ENCODE measurements at regions not wholly inside any gene's neighbourhood (a gene's known extent, or its start where the extent isn't known, plus 50 kb on each side); places are given as distances from the start of the nearest gene placed in this dataset.
A peak's percentile ranks its signal among the peaks of the same experiment; 100 is the strongest.
"Not testable (repeated sequence)": the region's sequence is repeated elsewhere in the genome, so short reads cannot be mapped to it uniquely, and the experiment has no call there.

- DNase-seq (ENCODE audit: low read depth) = no peak
- H3K4me3 ChIP-seq (ENCODE audit: low read depth, low read length) = no peak overlapping the region
- peak; percentile 41 for TF ChIP-seq CTCF (IDR thresholded peaks at IDR 0.05; ENCODE audit: control insufficient read depth, extremely low read depth, insufficient read depth)
These were observed 109.0 kb upstream of the AADAT start for GRCh38 chr4:170198747-170199146.

- not testable (repeated sequence) for DNase-seq (ENCODE audit: low read depth); H3K4me3 ChIP-seq (ENCODE audit: low read depth, low read length)
These were observed 105.0 kb upstream of the AADAT start for GRCh38 chr4:170194794-170195193.

GRCh38 chr4:170193496-170193895 lies 103.7 kb upstream of the AADAT start:
- peak; percentile 23 for DNase-seq (ENCODE audit: low read depth)
- H3K4me3 ChIP-seq (ENCODE audit: low read depth, low read length) = no peak overlapping the region
- TF ChIP-seq CTCF (IDR thresholded peaks at IDR 0.05; ENCODE audit: control insufficient read depth, extremely low read depth, insufficient read depth) = no peak

GRCh38 chr4:170190265-170190664 lies 100.5 kb upstream of the AADAT start:
- TF ChIP-seq CTCF (IDR thresholded peaks at IDR 0.05; ENCODE audit: control insufficient read depth, extremely low read depth, insufficient read depth) = no peak
- no peak for DNase-seq (ENCODE audit: low read depth)
- H3K4me3 ChIP-seq (ENCODE audit: low read depth, low read length) = no peak overlapping the region

GRCh38 chr4:170170861-170171260 lies 81.1 kb upstream of the AADAT start:
- DNase-seq (ENCODE audit: low read depth) = no peak

GRCh38 chr4:170169699-170170098 lies 79.9 kb upstream of the AADAT start:
- DNase-seq (ENCODE audit: low read depth) = no peak
- TF ChIP-seq CTCF (IDR thresholded peaks at IDR 0.05; ENCODE audit: control insufficient read depth, extremely low read depth, insufficient read depth) = no peak
- H3K4me3 ChIP-seq (ENCODE audit: low read depth, low read length) = no peak overlapping the region

More at GRCh38 chr4:170170861-170171260, 81.1 kb upstream of the AADAT start:
- TF ChIP-seq CTCF (IDR thresholded peaks at IDR 0.05; ENCODE audit: control insufficient read depth, extremely low read depth, insufficient read depth) = no peak
- H3K4me3 ChIP-seq (ENCODE audit: low read depth, low read length) = no peak overlapping the region

- DNase-seq (ENCODE audit: low read depth) = no peak
- no peak for TF ChIP-seq CTCF (IDR thresholded peaks at IDR 0.05; ENCODE audit: control insufficient read depth, extremely low read depth, insufficient read depth)
- no peak overlapping the region for H3K4me3 ChIP-seq (ENCODE audit: low read depth, low read length)
These were observed 77.9 kb upstream of the AADAT start for GRCh38 chr4:170167678-170168077.

GRCh38 chr4:170166193-170166592 lies 76.4 kb upstream of the AADAT start:
- H3K4me3 ChIP-seq (ENCODE audit: low read depth, low read length); DNase-seq (ENCODE audit: low read depth): not testable (repeated sequence)

Measured in LNCaP clone FGC (cell line).